NCI-H128 (cell line): ENCODE measurements at regions not wholly inside any gene's neighbourhood (a gene's known extent, or its start where the extent isn't known, plus 50 kb on each side); places are given as distances from the start of the nearest gene placed in this dataset.

Experiments used
- DNase-seq: peaks from one replicate; lab custom pipeline; 2025; ENCODE audit not compliant: unreplicated experiment; lab: John Stamatoyannopoulos, UW

- DNase-seq: no peak
Measured at GRCh38 chr4:151604238-151604637, 156.6 kb downstream of the GATB start.

GRCh38 chr4:151605215-151605614, 155.6 kb downstream of the GATB start:
- no peak for DNase-seq

DNA sequence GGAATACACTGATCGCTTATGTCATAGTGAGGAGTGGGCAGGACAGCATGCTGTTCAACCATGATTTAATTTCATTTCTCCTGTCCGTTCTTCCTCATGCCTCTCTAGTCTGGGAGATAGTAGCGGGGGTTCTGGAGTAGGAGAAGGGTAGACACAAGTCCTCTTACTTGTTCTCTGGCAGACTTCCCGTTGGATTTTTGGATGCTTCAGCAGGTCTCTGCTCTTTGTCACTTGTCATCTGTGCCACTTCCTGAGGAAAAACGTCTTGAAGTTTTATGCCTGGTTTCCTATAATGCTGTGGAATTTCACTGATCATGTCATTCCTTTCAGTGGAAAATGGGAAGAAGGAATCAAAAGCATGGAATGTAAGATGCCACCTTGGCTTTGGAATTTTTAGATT, 154.7 kb downstream of the GATB start:
- no peak for DNase-seq

- no peak for DNase-seq
Measured at GRCh38 chr4:151610229-151610628, 150.6 kb downstream of the GATB start.

GRCh38 chr4:151611960-151612359, 148.8 kb downstream of the GATB start:
- DNase-seq: no peak

GRCh38 chr4:151613290-151613689, 147.5 kb downstream of the GATB start:
- no peak for DNase-seq

- no peak for DNase-seq
Measured at GRCh38 chr4:151614561-151614960, 146.2 kb downstream of the GATB start.

DNA sequence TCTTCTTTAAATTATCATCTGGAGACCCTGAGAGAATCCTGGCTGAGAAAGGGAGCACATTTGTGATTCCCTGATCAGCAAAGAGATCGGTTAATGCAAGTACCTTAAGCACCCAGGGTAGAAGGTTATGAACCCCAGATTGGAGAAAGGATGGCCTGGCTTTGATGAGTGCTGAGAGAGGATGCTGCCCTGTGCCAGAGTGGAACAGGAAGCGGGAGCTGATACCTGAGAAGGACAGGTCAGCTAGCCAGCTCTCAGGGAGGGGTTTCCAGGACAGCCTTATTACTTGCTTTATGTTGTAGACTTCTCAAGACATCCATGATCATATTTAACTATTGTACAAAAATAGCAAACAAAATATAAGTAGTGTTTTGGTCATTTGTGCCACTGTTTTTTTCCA, 141.9 kb downstream of the GATB start:
- no peak for DNase-seq

DNA sequence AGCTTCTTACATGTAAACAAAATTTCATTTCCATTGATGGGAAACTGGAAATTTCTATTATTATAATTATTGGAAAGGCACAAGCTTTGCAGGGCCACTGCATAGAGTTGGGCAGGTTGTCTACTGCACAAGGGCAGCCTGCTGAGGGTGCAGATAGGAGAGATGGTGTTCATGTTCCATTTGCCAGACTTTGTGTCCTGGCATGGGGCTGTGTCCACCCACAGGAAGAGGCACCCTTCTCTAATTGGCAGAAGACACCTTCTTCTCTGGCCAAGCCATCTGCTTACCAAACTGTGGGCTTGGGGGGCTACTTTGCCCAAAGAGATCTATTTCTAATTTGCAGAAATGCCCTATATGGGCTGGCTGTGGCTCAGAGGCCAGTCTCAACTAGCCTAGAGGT, 140.7 kb downstream of the GATB start:
- no peak for DNase-seq
